DOHH2 (cell line): ENCODE measurements at regions not wholly inside any gene's neighbourhood (a gene's known extent, or its start where the extent isn't known, plus 50 kb on each side); places are given as distances from the start of the nearest gene placed in this dataset.

Experiments
- H3F3A ChIP-seq: fragments of 200-600 bp; sonication (generic), shearing (Covaris generic); 2 replicates; pipeline ENCODE4 v1.6.0; 2016; ENCODE audit warnings: antibody characterized with exemption, mild to moderate bottlenecking; ENCODE audit not compliant: control insufficient read depth, insufficient read depth
- H3K27ac ChIP-seq: fragments of 200-600 bp; sonication (generic); 2 replicates; pipeline ENCODE4 v1.5.1; 2014; ENCODE audit warnings: low read depth, mild to moderate bottlenecking, low read length, moderate library complexity
- H3K27me3 ChIP-seq: fragments of 200-600 bp; sonication (generic); 2 replicates; pipeline ENCODE4 v1.6.1; 2014; ENCODE audit warnings: mild to moderate bottlenecking, low read length, mixed read lengths; ENCODE audit not compliant: control insufficient read depth
- H3K36me3 ChIP-seq: fragments of 200-600 bp; sonication (generic); 2 replicates; pipeline ENCODE4 v1.6.1; 2014; ENCODE audit warnings: mild to moderate bottlenecking, low read length, moderate library complexity, mixed read lengths; ENCODE audit not compliant: control insufficient read depth
- H3K4me1 ChIP-seq: fragments of 200-600 bp; sonication (generic); 2 replicates; pipeline ENCODE4 v1.6.1; 2014; ENCODE audit warnings: mild to moderate bottlenecking, low read length, mixed read lengths; ENCODE audit not compliant: control insufficient read depth
- H3K4me2 ChIP-seq: fragments of 200-600 bp; sonication (generic); 2 replicates; pipeline ENCODE4 v1.6.0; 2014; ENCODE audit warnings: mild to moderate bottlenecking, low read length, moderate library complexity
- H3K4me3 ChIP-seq: fragments of 200-600 bp; sonication (generic); 2 replicates; pipeline ENCODE4 v1.5.1; 2014; ENCODE audit warnings: mild to moderate bottlenecking, low read length, mixed read lengths
- H3K79me2 ChIP-seq: fragments of 200-600 bp; sonication (generic); 2 replicates; pipeline ENCODE4 v1.6.1; 2014; ENCODE audit warnings: mild to moderate bottlenecking, low read length, mixed read lengths; ENCODE audit not compliant: control insufficient read depth
- H3K9me2 ChIP-seq: fragments of 200-600 bp; sonication (generic); replicated peaks from 2 replicates; pipeline ENCODE4 v1.6.1; 2014; ENCODE audit warnings: mild to moderate bottlenecking, low read length, mixed read lengths; ENCODE audit not compliant: control insufficient read depth
- H3K9me3 ChIP-seq: fragments of 200-600 bp; sonication (generic); 2 replicates; pipeline ENCODE4 v1.6.1; 2014; ENCODE audit warnings: antibody characterized with exemption, low read length, mixed read lengths; ENCODE audit not compliant: control insufficient read depth, insufficient read depth
- H4K20me1 ChIP-seq: fragments of 200-600 bp; sonication (generic); 2 replicates; pipeline ENCODE4 v1.6.0; 2014; ENCODE audit warnings: low read depth, mild to moderate bottlenecking, antibody characterized with exemption, low read length, moderate library complexity; ENCODE audit not compliant: control insufficient read depth, insufficient read depth
- EZH2phosphoT487 ChIP-seq: fragments of 200-600 bp; sonication (generic); IDR thresholded peaks from 2 replicates; pipeline ENCODE4 v1.6.1; 2017; ENCODE audit warnings: borderline replicate concordance, mild to moderate bottlenecking, antibody characterized with exemption, low read length, moderate library complexity, mixed read lengths
- TF ChIP-seq, protein P1 (sequence below): fragments of 200-600 bp; sonication (generic); IDR thresholded peaks from one replicate; pipeline ENCODE4 v1.5.1; 2014; ENCODE audit warnings: antibody characterized with exemption, mild to moderate bottlenecking, low read depth, low read length; ENCODE audit not compliant: poor library complexity, severe bottlenecking

DNA sequence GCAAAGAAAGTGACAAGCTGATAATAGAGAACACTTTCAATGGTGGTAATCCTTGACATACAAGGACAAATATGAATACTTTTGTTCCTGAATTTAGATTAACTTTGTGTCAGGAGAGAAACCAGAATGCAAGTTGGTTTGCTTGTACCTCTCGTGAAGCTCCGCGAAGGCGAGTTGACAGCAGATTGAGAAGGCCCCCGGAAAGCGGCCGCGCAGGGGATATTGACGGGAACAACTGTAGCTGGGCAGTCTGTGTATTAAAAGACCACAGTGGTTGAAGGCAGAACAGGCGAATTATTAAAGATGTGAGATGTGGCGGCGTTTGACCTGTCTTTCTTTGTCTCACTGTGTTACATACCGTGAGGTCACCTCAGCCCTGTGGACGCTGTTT is 175.8 kb upstream of the RALGAPA2 start:
- no peak overlapping the region for H3K4me2 ChIP-seq
- no peaks in the 10 kb centered on the region for H3K27me3 ChIP-seq
- no peaks in the 10 kb centered on the region for H3K9me3 ChIP-seq
- no peaks in the 10 kb centered on the region for H3K9me2 ChIP-seq
- H3K4me1 ChIP-seq = no peaks in the 10 kb centered on the region
- no peak overlapping the region for H3K4me3 ChIP-seq
- no peaks in the 10 kb centered on the region for H3K36me3 ChIP-seq
- TF ChIP-seq, protein P1, sequence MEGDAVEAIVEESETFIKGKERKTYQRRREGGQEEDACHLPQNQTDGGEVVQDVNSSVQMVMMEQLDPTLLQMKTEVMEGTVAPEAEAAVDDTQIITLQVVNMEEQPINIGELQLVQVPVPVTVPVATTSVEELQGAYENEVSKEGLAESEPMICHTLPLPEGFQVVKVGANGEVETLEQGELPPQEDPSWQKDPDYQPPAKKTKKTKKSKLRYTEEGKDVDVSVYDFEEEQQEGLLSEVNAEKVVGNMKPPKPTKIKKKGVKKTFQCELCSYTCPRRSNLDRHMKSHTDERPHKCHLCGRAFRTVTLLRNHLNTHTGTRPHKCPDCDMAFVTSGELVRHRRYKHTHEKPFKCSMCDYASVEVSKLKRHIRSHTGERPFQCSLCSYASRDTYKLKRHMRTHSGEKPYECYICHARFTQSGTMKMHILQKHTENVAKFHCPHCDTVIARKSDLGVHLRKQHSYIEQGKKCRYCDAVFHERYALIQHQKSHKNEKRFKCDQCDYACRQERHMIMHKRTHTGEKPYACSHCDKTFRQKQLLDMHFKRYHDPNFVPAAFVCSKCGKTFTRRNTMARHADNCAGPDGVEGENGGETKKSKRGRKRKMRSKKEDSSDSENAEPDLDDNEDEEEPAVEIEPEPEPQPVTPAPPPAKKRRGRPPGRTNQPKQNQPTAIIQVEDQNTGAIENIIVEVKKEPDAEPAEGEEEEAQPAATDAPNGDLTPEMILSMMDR = no peak
- no peak for TF ChIP-seq EZH2phosphoT487
- H4K20me1 ChIP-seq = no peaks in the 10 kb centered on the region
- H3K27ac ChIP-seq = no peak overlapping the region
- H3F3A ChIP-seq = no peaks in the 10 kb centered on the region
- H3K79me2 ChIP-seq = no peaks in the 10 kb centered on the region

DNA sequence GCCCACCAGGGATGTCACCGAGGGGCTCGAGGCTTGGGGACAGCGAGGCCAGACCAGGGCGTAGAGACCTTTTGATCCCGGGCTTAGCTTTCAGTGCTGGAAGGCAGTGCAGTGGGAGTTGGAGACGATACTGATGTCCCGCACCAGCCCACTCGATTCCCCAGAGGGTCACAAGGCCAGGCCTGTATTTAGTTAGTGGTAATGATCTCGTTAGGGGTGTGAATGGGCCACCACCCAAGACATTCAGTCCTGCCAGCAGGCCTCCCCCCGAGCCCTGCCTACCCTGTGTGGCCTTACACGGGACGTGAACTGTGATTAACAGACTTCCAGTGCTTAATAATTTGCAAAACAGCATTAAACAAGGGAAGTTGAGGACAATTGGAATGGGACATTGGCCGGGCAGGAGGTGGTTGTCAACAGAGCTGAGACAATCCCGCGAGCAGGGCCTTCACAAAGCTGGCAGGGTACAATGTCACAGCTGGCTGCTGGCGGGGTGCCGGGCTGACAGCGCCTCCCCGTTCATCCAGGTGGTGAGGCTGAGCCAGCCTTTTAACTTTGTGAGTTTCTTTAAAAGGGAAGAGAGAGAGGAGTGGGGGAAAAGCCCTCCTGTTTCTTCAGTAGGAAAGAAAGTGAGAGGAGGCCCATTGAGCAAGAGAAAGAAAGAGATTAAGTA is 175.3 kb upstream of the RALGAPA2 start:
- Histone ChIP-seq H3K9me2 (no peaks in the 10 kb centered on the region), H4K20me1 (no peaks in the 10 kb centered on the region), H3K4me1 (no peaks in the 10 kb centered on the region), H3K9me3 (no peaks in the 10 kb centered on the region), H3K4me3 (no peak overlapping the region), H3K36me3 (no peaks in the 10 kb centered on the region), H3K4me2 (no peak overlapping the region), H3K79me2 (no peaks in the 10 kb centered on the region), H3K27ac (no peak overlapping the region), H3K27me3 (no peaks in the 10 kb centered on the region), H3F3A (no peaks in the 10 kb centered on the region)
- no peak for TF ChIP-seq EZH2phosphoT487
- TF ChIP-seq, protein P1 = no peak

DNA sequence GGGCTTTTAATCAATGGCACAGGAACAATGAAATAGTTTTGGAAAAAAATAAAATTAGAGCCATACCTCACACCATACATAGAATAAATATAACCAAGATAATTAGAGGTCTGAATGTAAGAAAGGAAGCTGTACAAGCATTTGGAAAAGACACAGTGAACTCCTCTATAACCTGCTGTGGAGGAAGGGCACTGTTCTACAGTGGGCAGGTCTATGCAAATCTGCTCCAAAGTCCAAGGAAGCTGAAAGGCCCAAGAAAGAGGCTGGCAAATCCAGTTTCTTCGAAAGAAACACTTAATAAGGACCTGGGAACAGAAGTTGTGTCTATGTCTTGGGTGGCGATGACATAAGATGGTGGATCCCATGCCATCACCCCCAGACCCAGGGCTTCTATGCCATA is 169.4 kb upstream of the RALGAPA2 start:
- H3K27ac ChIP-seq = no peak overlapping the region
- H3K79me2 ChIP-seq = no peaks in the 10 kb centered on the region
- H3K27me3 ChIP-seq = peaks cover 3% of the 10 kb centered on the region; the same call in 1 of the 2 replicates
- no peak for TF ChIP-seq EZH2phosphoT487
- TF ChIP-seq, protein P1 = no peak
- no peak overlapping the region for H3K4me3 ChIP-seq
- no peaks in the 10 kb centered on the region for H3F3A ChIP-seq
- H4K20me1 ChIP-seq = no peaks in the 10 kb centered on the region
- H3K4me2 ChIP-seq = no peak overlapping the region
- H3K9me3 ChIP-seq = no peaks in the 10 kb centered on the region
- H3K36me3 ChIP-seq = no peaks in the 10 kb centered on the region
- no peaks in the 10 kb centered on the region for H3K4me1 ChIP-seq
- H3K9me2 ChIP-seq = no peaks in the 10 kb centered on the region
